KMS-11 (cell line): ENCODE measurements at regions not wholly inside any gene's neighbourhood (a gene's known extent, or its start where the extent isn't known, plus 50 kb on each side); places are given as distances from the start of the nearest gene placed in this dataset.
A peak's percentile ranks its signal among the peaks of the same experiment; 100 is the strongest.

Experiments used
- H2AFZ ChIP-seq: fragments of 200-600 bp; sonication (generic); 2 replicates; pipeline ENCODE4 v1.6.1; 2016; ENCODE audit warnings: antibody characterized with exemption, mixed run types, low read depth
- H3K27ac ChIP-seq: fragments of 200-600 bp; sonication (generic); 2 replicates; pipeline ENCODE4 v1.6.1; 2016; ENCODE audit warnings: mild to moderate bottlenecking, mixed run types
- H3K27me3 ChIP-seq: fragments of 200-600 bp; sonication (generic); 2 replicates; pipeline ENCODE4 v1.6.1; 2017; ENCODE audit warnings: mild to moderate bottlenecking, low read depth, mixed run types, moderate library complexity; ENCODE audit not compliant: insufficient read depth
- H3K36me3 ChIP-seq: fragments of 200-600 bp; sonication (generic); 2 replicates; pipeline ENCODE4 v1.6.1; 2017; ENCODE audit warnings: mild to moderate bottlenecking, mixed run types; ENCODE audit not compliant: insufficient read depth
- H3K4me1 ChIP-seq: fragments of 200-600 bp; sonication (generic); 2 replicates; pipeline ENCODE4 v1.6.1; 2016; ENCODE audit warnings: mild to moderate bottlenecking, low read depth, mixed run types; ENCODE audit not compliant: poor library complexity, severe bottlenecking
- H3K4me2 ChIP-seq: fragments of 200-600 bp; sonication (generic); 2 replicates; pipeline ENCODE4 v1.7.0; 2016; ENCODE audit warnings: mild to moderate bottlenecking, mixed run types
- H3K4me3 ChIP-seq: fragments of 200-600 bp; sonication (generic); IDR thresholded peaks from 2 replicates; pipeline ENCODE4 v1.6.1; 2017; ENCODE audit warnings: low read depth, low read length, mixed read lengths; ENCODE audit not compliant: insufficient read depth
- H3K79me2 ChIP-seq: fragments of 200-600 bp; sonication (generic); 2 replicates; pipeline ENCODE4 v1.6.1; 2016; ENCODE audit warnings: low read depth, mixed run types; ENCODE audit not compliant: insufficient read depth
- H3K9ac ChIP-seq: fragments of 200-600 bp; sonication (generic); 2 replicates; pipeline ENCODE4 v1.6.1; 2016; ENCODE audit warnings: mild to moderate bottlenecking, mixed run types
- H4K20me1 ChIP-seq: fragments of 200-600 bp; sonication (generic); 2 replicates; pipeline ENCODE4 v1.6.1; 2016; ENCODE audit warnings: mild to moderate bottlenecking, mixed run types; ENCODE audit not compliant: insufficient read depth
- TF ChIP-seq, protein P1 (sequence below): fragments of 200-600 bp; sonication (generic); conservative IDR thresholded peaks from 2 replicates; pipeline ENCODE4 v1.6.1; 2017; ENCODE audit warnings: low read depth, mild to moderate bottlenecking, antibody characterized with exemption, low read length, moderate library complexity, mixed read lengths

DNA sequence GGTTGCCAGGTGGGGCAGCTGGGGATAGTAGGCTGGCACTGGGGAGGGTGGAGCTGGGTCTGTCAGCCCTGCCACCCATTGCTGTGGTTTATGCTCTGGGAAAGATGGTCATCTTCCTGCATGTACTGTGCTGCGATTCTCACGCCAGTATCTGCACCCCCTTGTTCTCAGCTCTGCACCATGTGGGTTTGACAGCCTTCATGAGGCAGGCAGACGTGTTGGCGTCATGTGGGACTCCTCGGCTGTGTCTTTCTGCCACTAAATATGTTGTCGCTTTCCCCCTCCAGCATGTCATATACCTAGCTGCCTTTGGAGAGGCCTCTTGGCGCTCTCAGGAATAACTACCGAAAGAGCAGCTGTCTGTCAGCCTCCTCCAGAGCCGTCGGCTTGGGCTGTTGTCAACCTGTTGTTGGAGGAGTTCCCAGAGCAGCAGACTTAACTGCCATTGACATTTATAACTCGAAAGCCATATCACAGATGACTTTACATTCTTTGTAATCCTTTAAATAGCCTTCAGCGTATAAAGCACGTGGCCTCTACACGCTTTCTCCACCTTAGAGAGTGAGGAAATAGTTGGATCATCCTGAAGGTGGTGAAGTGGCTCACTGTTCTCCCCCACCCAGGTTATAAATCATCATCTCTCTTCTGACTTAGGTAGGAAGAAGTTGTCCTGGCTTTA lies 80.4 kb upstream of the MGAT5 start:
- Histone ChIP-seq H3K9ac (no peak overlapping the region), H3K36me3 (no peaks in the 10 kb centered on the region), H3K27ac (no peak overlapping the region), H2AFZ (no peak overlapping the region), H3K79me2 (peaks cover 86% of the 10 kb centered on the region), H3K27me3 (no peaks in the 10 kb centered on the region), H3K4me1 (peaks cover 92% of the 10 kb centered on the region), H4K20me1 (no peaks in the 10 kb centered on the region), H3K4me3 (no peak overlapping the region), H3K4me2 (no peak overlapping the region)
- TF ChIP-seq, protein P1, sequence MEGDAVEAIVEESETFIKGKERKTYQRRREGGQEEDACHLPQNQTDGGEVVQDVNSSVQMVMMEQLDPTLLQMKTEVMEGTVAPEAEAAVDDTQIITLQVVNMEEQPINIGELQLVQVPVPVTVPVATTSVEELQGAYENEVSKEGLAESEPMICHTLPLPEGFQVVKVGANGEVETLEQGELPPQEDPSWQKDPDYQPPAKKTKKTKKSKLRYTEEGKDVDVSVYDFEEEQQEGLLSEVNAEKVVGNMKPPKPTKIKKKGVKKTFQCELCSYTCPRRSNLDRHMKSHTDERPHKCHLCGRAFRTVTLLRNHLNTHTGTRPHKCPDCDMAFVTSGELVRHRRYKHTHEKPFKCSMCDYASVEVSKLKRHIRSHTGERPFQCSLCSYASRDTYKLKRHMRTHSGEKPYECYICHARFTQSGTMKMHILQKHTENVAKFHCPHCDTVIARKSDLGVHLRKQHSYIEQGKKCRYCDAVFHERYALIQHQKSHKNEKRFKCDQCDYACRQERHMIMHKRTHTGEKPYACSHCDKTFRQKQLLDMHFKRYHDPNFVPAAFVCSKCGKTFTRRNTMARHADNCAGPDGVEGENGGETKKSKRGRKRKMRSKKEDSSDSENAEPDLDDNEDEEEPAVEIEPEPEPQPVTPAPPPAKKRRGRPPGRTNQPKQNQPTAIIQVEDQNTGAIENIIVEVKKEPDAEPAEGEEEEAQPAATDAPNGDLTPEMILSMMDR: no peak

DNA sequence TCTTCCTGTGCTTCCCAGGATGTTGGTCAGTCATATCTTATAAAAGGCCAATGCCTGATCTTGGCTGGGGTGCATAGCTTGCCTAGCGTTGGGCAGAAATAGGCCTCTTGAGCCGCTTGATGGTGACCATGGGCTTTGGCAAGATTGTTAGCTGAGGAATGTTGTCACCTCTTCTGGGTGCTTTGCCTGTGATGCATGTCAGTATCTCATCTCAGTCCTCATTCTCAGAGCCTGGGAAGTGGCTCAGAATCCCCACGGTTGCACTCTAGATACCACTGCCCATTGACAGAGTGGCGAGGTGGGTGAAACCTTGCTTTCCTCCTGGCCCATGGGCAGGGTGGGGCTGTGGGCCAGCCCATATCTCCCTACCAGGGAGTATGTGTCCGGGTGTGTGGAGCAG lies 79.2 kb upstream of the MGAT5 start:
- no peak overlapping the region for H3K9ac ChIP-seq
- H3K79me2 ChIP-seq: peaks cover 91% of the 10 kb centered on the region
- TF ChIP-seq, protein P1: no peak
- H4K20me1 ChIP-seq: no peaks in the 10 kb centered on the region
- H3K27ac ChIP-seq: no peak overlapping the region
- no peak overlapping the region for H3K4me2 ChIP-seq
- H3K36me3 ChIP-seq: no peaks in the 10 kb centered on the region
- H3K27me3 ChIP-seq: no peaks in the 10 kb centered on the region
- no peak overlapping the region for H2AFZ ChIP-seq
- H3K4me1 ChIP-seq: peaks cover 92% of the 10 kb centered on the region
- H3K4me3 ChIP-seq: no peak overlapping the region

DNA sequence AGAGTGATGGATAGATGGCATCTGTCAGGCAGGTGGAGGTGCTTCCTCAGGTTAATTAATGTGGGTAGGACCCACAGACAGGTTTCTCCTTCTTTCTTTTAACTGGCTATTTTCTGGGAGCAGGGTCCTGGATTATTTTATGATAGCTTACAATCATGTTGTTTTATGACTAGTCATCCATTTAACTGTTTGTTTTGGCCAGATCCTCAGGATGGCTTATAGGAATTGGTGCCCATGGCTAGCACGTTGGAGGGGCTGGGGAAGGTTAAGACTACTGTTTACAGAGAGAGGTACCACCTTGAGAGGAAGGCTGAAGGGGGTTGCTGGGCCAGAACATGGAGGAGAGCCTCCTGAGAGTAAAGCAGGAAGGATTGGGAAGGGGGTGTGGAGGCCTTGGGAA lies 78.0 kb upstream of the MGAT5 start:
- no peak overlapping the region for H3K4me2 ChIP-seq
- no peaks in the 10 kb centered on the region for H3K27me3 ChIP-seq
- H3K9ac ChIP-seq: no peak overlapping the region
- H3K27ac ChIP-seq: no peak overlapping the region
- peaks cover 92% of the 10 kb centered on the region for H3K4me1 ChIP-seq
- H3K79me2 ChIP-seq: peaks cover 89% of the 10 kb centered on the region
- no peaks in the 10 kb centered on the region for H4K20me1 ChIP-seq
- no peaks in the 10 kb centered on the region for H3K36me3 ChIP-seq
- H3K4me3 ChIP-seq: no peak overlapping the region
- TF ChIP-seq, protein P1: no peak
- no peak overlapping the region for H2AFZ ChIP-seq

DNA sequence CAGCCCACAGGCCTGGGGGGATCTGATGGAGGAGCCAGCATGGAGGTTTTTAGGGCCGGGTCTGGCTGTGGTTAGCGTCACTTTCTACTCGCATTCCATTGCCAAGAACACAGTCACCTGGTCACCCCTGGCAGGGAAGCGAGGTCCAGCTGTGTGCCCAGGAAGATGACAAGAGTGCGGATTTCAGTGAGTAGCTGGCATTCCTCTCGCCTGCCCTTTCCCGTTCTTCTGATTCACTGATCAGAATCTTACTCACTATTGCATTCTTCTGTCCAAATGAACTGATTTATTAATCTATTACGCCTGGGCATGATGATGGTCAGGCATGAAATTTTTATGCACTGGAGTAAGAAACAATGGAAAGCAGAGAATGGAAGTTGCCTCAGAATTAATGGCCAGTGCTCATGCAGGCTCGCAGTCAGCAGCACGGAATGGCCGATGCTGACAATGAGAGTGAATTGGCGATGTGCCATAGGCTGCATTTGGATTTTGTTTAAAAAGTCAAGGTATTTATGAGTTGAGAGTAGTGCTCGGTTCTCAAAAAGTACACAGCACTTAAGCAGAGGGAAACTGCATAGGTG lies 76.4 kb upstream of the MGAT5 start:
- Histone ChIP-seq H3K27ac (no peak overlapping the region), H2AFZ (no peak overlapping the region), H3K4me2 (peak overlapping the region; percentile 54; the same call in 1 of the 2 replicates), H3K36me3 (no peaks in the 10 kb centered on the region), H4K20me1 (no peaks in the 10 kb centered on the region), H3K9ac (no peak overlapping the region), H3K27me3 (no peaks in the 10 kb centered on the region), H3K4me1 (peaks cover 92% of the 10 kb centered on the region), H3K4me3 (no peak overlapping the region), H3K79me2 (peaks cover 87% of the 10 kb centered on the region)
- TF ChIP-seq, protein P1: no peak
